ENCODE measurements at regions not wholly inside any gene's neighbourhood (a gene's known extent, or its start where the extent isn't known, plus 50 kb on each side); places are given as distances from the start of the nearest gene placed in this dataset.

DNA sequence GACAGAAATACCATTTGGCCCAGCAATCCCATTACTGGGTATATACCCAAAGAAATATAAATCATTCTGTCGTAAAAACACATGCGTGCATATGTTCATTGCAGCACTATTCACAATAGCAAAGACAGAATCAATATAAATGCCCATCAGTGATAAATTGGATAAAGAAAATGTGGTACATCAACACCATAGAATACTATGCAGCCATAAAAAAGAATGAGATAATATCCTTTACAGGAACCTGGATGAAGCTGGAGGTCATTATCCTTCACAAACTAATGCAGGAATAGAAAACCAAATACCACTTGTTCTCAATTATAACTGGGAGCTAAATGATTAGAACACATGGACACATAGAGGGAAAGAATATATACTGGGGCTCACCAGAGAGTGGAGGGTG is 109.6 kb upstream of the SLC35F3 start:
- TF ChIP-seq, protein P1, sequence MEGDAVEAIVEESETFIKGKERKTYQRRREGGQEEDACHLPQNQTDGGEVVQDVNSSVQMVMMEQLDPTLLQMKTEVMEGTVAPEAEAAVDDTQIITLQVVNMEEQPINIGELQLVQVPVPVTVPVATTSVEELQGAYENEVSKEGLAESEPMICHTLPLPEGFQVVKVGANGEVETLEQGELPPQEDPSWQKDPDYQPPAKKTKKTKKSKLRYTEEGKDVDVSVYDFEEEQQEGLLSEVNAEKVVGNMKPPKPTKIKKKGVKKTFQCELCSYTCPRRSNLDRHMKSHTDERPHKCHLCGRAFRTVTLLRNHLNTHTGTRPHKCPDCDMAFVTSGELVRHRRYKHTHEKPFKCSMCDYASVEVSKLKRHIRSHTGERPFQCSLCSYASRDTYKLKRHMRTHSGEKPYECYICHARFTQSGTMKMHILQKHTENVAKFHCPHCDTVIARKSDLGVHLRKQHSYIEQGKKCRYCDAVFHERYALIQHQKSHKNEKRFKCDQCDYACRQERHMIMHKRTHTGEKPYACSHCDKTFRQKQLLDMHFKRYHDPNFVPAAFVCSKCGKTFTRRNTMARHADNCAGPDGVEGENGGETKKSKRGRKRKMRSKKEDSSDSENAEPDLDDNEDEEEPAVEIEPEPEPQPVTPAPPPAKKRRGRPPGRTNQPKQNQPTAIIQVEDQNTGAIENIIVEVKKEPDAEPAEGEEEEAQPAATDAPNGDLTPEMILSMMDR (IDR thresholded peaks at IDR 0.05; ENCODE audit: borderline replicate concordance, control extremely low read depth, extremely low read depth, insufficient read depth, missing control alignments) = no peak
- DNase-seq (ENCODE audit: low spot score) = no peak
- in situ Hi-C loops (cut with MboI; ENCODE audit: low sequenced_read_pairs, unreplicated experiment) = loop anchor here (25.0 kb wide), 1 partner anchor 358 kb away; no protein-coding TSS in a partner anchor

DNA sequence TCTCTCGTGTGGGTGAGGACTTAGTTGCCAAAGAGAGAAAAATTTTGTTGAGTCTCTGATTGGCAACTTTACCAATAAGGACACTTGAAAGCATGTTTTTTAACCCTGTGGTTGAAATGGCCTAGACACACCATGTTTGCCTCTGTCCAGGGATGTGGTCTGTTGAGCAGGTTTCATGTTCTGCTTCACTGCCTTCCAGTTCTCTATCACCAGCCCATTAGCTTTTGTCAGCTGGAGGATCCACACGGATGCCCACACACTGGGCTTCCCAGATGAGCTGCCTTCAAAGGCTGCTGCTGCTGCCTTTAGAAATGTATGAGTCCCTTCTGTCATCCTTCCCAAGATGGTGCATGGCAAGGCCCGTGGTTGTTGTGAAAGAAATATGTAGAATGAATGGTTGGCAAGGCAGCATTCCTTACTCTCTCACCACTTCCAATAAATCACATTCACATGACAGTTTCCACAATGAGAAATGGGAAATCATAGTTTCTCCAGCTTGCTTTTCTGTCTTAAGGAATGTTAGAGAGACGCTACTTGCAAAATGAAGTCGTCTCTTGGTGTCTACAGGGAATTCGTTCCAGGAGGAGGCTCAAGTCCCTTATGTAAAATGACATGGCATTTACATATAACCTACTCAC is 108.2 kb upstream of the SLC35F3 start:
- in situ Hi-C loops (cut with MboI; ENCODE audit: low sequenced_read_pairs, unreplicated experiment) = loop anchor here (25.0 kb wide), 1 partner anchor 359 kb away; no protein-coding TSS in a partner anchor
- DNase-seq (ENCODE audit: low spot score) = no peak
- TF ChIP-seq, protein P1 (IDR thresholded peaks at IDR 0.05; ENCODE audit: borderline replicate concordance, control extremely low read depth, extremely low read depth, insufficient read depth, missing control alignments) = no peak

DNA sequence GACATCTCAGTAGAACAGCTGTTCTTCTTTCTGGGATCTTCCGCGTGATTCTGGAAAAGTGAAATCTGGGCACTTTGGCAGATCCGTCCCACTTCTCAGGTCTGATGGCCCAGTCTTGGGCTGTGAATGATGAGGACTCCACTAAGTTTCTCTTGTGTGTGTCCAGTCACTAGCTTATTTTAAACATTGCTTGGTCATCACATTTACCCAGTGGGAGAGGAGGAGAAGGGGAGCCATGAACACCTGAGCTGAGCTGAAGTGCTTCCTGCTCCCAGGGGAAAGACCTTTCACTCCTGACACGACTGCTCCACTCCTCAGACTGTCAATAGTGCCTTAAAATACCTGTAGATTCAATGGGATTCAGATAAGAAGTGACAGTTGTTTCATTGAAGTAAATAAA is 101.9 kb upstream of the SLC35F3 start:
- TF ChIP-seq, protein P1 (IDR thresholded peaks at IDR 0.05; ENCODE audit: borderline replicate concordance, control extremely low read depth, extremely low read depth, insufficient read depth, missing control alignments) = no peak
- no peak for DNase-seq (ENCODE audit: low spot score)
- in situ Hi-C loops (cut with MboI; ENCODE audit: low sequenced_read_pairs, unreplicated experiment) = no loop called here

DNA sequence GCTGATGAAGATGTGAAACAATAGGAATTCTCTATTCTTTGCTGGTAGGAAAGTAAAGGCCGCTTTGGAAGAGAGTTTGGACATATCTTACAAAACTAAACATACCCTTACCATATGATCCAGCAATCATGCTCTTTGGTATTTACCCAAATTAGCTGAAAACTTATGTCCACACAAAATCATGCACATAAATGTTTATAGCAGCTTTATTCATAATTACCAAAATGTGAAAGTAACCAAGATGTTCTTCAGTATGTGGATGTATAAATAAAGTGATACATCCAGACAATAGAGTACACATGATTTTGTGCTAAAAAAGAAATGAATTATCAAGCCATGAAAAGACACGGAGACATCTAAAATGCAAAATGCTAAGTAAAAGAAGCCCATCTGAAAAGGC is 98.7 kb upstream of the SLC35F3 start:
- in situ Hi-C loops (cut with MboI; ENCODE audit: low sequenced_read_pairs, unreplicated experiment) = no loop called here
- TF ChIP-seq, protein P1 (IDR thresholded peaks at IDR 0.05; ENCODE audit: borderline replicate concordance, control extremely low read depth, extremely low read depth, insufficient read depth, missing control alignments) = no peak

DNA sequence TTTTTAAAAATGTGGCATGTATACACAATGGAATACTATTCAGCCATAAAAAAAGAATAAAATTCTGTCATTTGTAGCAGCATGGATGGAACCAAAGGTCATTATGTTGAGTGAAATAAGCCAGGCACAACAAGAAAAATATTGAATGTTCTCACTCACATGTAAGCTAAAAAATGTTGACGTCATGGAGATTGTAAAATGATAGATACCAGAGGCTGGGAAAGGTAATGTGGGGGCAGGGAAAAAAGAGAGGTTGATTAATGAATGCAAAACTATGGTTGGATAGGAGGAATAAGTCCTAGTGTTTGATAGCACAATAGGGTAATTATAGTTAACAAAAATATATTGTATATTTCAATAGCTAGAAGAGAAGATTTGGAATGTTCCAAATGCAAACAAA is 89.1 kb upstream of the SLC35F3 start:
- DNase-seq (ENCODE audit: low spot score) = no peak
- TF ChIP-seq, protein P1 (IDR thresholded peaks at IDR 0.05; ENCODE audit: borderline replicate concordance, control extremely low read depth, extremely low read depth, insufficient read depth, missing control alignments) = no peak
- in situ Hi-C loops (cut with MboI; ENCODE audit: low sequenced_read_pairs, unreplicated experiment) = no loop called here

More for the DNA sequence above, 98.7 kb upstream of the SLC35F3 start:
- no peak for DNase-seq (ENCODE audit: low spot score)

DNA sequence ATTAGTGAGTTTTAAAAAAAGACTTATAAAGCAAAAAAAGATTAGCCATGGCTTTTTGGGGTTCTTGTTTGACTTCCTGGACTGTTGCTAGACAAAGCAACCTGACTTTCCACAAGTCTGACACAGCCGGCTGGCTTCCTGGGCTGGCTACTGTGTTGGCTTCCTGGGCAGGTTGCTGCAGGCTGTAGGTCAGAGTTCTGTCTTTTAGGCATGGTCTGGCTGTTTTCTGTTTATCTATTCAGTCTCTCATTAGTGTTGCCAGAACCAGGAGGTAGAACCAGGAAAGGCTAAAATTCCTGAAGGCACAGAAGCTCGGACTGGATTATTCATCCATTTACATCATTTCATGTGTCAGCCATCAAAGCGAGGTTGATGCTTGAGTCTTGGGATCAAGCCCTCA is 88.6 kb upstream of the SLC35F3 start:
- in situ Hi-C loops (cut with MboI; ENCODE audit: low sequenced_read_pairs, unreplicated experiment) = no loop called here
- no peak for DNase-seq (ENCODE audit: low spot score)

More for the DNA sequence above, 88.6 kb upstream of the SLC35F3 start:
- TF ChIP-seq, protein P1 (IDR thresholded peaks at IDR 0.05; ENCODE audit: borderline replicate concordance, control extremely low read depth, extremely low read depth, insufficient read depth, missing control alignments) = no peak

Data from GM13976 (cell line).